GM18511 (cell line): ENCODE measurements at regions not wholly inside any gene's neighbourhood (a gene's known extent, or its start where the extent isn't known, plus 50 kb on each side); places are given as distances from the start of the nearest gene placed in this dataset.

ENCODE experiments used
- ATAC-seq: cut with Tn5 transposase; IDR thresholded peaks from one replicate; pipeline ENCODE4 v1.9.1; 2021; ENCODE audit warnings: mild to moderate bottlenecking, moderate library complexity; ENCODE audit not compliant: unreplicated experiment

- no peak for ATAC-seq
These were observed 151.5 kb upstream of the SHH start for GRCh38 chr7:155963771-155964195.

GRCh38 chr7:155963356-155963755 is 151.1 kb upstream of the SHH start:
- no peak for ATAC-seq

GRCh38 chr7:155962968-155963300 is 150.7 kb upstream of the SHH start:
- ATAC-seq = no peak

- peak; percentile 74 for ATAC-seq
These were observed 150.1 kb upstream of the SHH start for GRCh38 chr7:155962191-155962967.

GRCh38 chr7:155961241-155962190 is 149.3 kb upstream of the SHH start:
- no peak for ATAC-seq

- ATAC-seq = no peak
These were observed 147.6 kb upstream of the SHH start for GRCh38 chr7:155959894-155960293.

GRCh38 chr7:155956977-155957376 is 144.7 kb upstream of the SHH start:
- ATAC-seq = no peak

GRCh38 chr7:155955367-155955635 is 143.0 kb upstream of the SHH start:
- ATAC-seq = no peak

GRCh38 chr7:155954550-155955366 is 142.5 kb upstream of the SHH start:
- ATAC-seq = no peak

GRCh38 chr7:155953781-155954549 is 141.7 kb upstream of the SHH start:
- no peak for ATAC-seq

- ATAC-seq = no peak
These were observed 141.2 kb upstream of the SHH start for GRCh38 chr7:155953501-155953778.

- no peak for ATAC-seq
These were observed 139.4 kb upstream of the SHH start for GRCh38 chr7:155951554-155952158.

- ATAC-seq = no peak
These were observed 138.8 kb upstream of the SHH start for GRCh38 chr7:155950898-155951553.

- no peak for ATAC-seq
These were observed 136.6 kb upstream of the SHH start for GRCh38 chr7:155948845-155949244.

- ATAC-seq = no peak
These were observed 136.2 kb upstream of the SHH start for GRCh38 chr7:155948423-155948822.

- no peak for ATAC-seq
These were observed 134.8 kb upstream of the SHH start for GRCh38 chr7:155947051-155947450.

- ATAC-seq = no peak
These were observed 133.5 kb upstream of the SHH start for GRCh38 chr7:155945670-155946325.

GRCh38 chr7:155944901-155945300 is 132.6 kb upstream of the SHH start:
- ATAC-seq = no peak

GRCh38 chr7:155943251-155943899 is 131.1 kb upstream of the SHH start:
- no peak for ATAC-seq
